ENCODE measurements at regions not wholly inside any gene's neighbourhood (a gene's known extent, or its start where the extent isn't known, plus 50 kb on each side); places are given as distances from the start of the nearest gene placed in this dataset.

DNA sequence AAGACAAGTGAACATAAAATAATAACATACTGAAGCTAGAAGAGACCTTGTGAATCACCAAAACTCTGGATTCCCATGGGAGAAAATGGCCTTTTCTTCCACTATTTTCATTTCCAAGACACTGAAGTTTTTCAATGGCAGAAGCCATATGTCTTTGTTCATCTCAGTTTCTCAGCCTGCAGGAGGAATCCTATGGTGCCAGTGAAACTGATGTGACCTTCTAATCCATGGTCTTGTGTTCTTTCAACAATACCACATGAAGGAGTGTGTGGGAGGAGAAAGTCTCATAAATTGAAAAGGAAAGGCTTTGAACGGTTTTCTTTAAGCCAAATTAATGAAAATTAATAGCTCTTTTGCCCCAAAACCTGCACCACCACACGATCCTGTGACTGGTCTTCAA is 257.3 kb downstream of the EPHA4 start:
- H3K9me3 ChIP-seq: no peaks in the 10 kb centered on the region
- no peak for DNase-seq
- no peaks in the 10 kb centered on the region for H3K27me3 ChIP-seq
- H3K36me3 ChIP-seq: no peaks in the 10 kb centered on the region
- no peak overlapping the region for H3K27ac ChIP-seq
- H3K4me3 ChIP-seq: no peak overlapping the region
- intact Hi-C loops (cut with DNase I): no loop called here
- ATAC-seq: no peak
- 39 to 49% methylated on average over 2 of the region's 2 CpGs for WGBS, 2 donors
- no peak for FAIRE-seq
- TF ChIP-seq, protein P1, sequence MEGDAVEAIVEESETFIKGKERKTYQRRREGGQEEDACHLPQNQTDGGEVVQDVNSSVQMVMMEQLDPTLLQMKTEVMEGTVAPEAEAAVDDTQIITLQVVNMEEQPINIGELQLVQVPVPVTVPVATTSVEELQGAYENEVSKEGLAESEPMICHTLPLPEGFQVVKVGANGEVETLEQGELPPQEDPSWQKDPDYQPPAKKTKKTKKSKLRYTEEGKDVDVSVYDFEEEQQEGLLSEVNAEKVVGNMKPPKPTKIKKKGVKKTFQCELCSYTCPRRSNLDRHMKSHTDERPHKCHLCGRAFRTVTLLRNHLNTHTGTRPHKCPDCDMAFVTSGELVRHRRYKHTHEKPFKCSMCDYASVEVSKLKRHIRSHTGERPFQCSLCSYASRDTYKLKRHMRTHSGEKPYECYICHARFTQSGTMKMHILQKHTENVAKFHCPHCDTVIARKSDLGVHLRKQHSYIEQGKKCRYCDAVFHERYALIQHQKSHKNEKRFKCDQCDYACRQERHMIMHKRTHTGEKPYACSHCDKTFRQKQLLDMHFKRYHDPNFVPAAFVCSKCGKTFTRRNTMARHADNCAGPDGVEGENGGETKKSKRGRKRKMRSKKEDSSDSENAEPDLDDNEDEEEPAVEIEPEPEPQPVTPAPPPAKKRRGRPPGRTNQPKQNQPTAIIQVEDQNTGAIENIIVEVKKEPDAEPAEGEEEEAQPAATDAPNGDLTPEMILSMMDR (IDR thresholded peaks at IDR 0.05): no peak
- H3K4me1 ChIP-seq: no peaks in the 10 kb centered on the region

DNA sequence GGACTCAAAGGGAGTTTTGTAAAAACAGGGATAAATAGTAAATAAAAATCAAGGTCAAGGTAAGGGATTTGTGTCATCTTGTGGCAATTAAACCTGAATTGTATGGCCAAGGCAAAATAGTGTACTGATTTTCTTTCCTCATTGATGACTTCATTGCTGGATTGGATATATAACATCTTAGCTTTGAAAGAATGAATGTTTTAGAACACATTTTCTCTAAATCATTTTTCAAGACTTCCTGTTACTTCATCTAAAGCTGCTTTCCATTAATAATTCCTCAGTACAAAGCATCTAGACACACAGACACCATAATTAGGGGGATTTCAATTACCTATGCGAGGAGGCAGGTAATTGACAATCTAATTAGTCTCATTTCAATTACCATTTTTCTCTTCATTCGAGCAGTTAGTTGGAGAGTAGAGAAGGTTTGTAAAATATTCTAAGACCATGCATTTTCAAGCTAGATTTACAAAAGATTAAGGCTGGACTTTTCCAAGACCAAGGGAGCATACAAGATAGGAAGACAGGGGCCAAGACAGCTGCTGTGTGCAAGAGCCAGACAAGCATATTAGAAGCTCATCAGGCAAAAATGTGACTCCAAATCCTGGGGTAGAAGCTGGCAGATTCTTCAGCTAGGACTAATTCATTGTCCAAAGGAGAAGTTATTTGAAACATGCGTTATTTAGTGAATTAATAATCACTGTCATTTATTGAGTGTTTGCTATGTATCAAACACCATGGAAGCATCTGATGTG is 253.6 kb downstream of the EPHA4 start:
- intact Hi-C loops (cut with DNase I): no loop called here
- WGBS, 2 donors: 57 to 63% methylated on average over 3 of the region's 3 CpGs
- ATAC-seq (no peak), DNase-seq (no peak), FAIRE-seq (no peak)
- Histone ChIP-seq H3K4me1 (no peaks in the 10 kb centered on the region), H3K36me3 (no peaks in the 10 kb centered on the region), H3K4me3 (no peak overlapping the region), H3K9me3 (no peaks in the 10 kb centered on the region), H3K27ac (no peak overlapping the region), H3K27me3 (no peaks in the 10 kb centered on the region)
- TF ChIP-seq, protein P1 (IDR thresholded peaks at IDR 0.05): no peak

DNA sequence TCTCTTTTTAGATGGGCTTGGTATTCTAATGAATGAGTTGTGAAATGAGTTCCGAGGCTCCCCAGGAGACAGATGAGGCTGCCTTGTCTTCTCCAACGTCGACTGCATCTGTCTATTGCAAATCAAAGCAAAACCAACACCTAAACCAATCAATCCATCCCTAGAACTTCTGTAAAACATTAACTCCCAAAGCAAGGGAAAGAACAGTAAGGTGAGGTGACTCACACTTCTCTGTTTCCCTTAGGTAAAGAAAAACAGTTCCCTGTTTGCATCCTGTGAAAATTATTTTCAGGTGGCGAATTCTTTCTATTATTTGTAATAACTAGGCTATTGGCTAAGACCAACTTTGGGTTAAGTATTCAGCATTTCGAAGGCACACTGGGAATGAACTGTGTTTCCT is 249.4 kb downstream of the EPHA4 start:
- WGBS, 2 donors: 25 to 27% methylated on average over 5 of the region's 5 CpGs
- TF ChIP-seq, protein P1 (IDR thresholded peaks at IDR 0.05): no peak
- no peak overlapping the region for H3K4me3 ChIP-seq
- no peak for DNase-seq
- ATAC-seq: peak in 3 of 4 donors; percentile 67 to 75 (median 71)
- H3K27me3 ChIP-seq: no peaks in the 10 kb centered on the region
- H3K9me3 ChIP-seq: no peaks in the 10 kb centered on the region
- H3K4me1 ChIP-seq: no peaks in the 10 kb centered on the region
- no peak for FAIRE-seq
- intact Hi-C loops (cut with DNase I): no loop called here
- H3K36me3 ChIP-seq: no peaks in the 10 kb centered on the region
- no peak overlapping the region for H3K27ac ChIP-seq

DNA sequence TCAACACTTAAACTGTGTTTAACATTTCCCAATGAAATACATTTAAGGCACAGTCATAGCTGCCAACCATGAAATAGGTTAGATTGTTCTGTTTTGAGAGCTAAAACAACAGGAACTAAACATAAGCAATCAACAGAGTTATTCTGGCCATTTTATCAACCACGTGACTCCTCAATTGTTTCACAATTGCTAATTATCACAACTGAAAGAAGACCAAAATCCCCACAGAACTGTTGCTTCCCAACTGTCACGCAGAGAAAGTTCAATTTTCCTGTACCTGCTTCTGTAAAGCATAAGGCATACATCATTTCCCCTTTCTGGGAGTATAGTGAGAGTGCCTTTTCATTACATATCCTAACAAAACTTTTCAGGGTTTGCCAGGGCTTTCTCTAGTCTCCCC is 248.6 kb downstream of the EPHA4 start:
- no peak for ATAC-seq
- H3K4me3 ChIP-seq: no peak overlapping the region
- no peaks in the 10 kb centered on the region for H3K9me3 ChIP-seq
- 63 to 67% methylated on average over 2 of the region's 2 CpGs for WGBS, 2 donors
- H3K27ac ChIP-seq: no peak overlapping the region
- FAIRE-seq: no peak
- TF ChIP-seq, protein P1 (IDR thresholded peaks at IDR 0.05): no peak
- no peaks in the 10 kb centered on the region for H3K27me3 ChIP-seq
- no peaks in the 10 kb centered on the region for H3K4me1 ChIP-seq
- no peaks in the 10 kb centered on the region for H3K36me3 ChIP-seq
- intact Hi-C loops (cut with DNase I): no loop called here
- DNase-seq: no peak

DNA sequence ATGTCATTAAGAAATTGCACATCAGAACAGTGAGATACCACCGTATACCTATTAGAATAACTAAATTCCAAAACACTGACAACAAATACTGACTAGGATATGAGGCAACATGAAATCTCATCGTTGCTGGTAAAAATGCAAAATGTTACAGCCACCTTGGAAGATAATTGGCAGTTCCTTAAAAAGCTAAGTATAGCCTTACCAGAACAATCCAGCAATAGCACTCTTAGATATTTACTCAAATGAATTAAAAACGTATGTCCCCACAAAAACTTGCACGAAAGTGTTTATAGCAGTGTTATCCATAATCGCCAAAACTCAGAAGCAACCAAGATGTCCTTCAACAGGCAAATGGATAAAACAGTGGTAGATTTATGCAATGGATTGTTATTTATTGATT is 241.7 kb downstream of the EPHA4 start:
- Histone ChIP-seq H3K36me3 (no peaks in the 10 kb centered on the region), H3K4me3 (no peak overlapping the region), H3K4me1 (no peaks in the 10 kb centered on the region), H3K27me3 (no peaks in the 10 kb centered on the region), H3K27ac (no peak overlapping the region), H3K9me3 (no peaks in the 10 kb centered on the region)
- FAIRE-seq (no peak), DNase-seq (no peak), ATAC-seq (no peak)
- intact Hi-C loops (cut with DNase I): no loop called here
- 61 to 70% methylated on average over 5 of the region's 5 CpGs for WGBS, 2 donors
- TF ChIP-seq, protein P1 (IDR thresholded peaks at IDR 0.05): no peak

Measured in pancreas (tissue), 10 donors.